Gastroesophageal sphincter (tissue), 3 donors: ENCODE measurements at regions not wholly inside any gene's neighbourhood (a gene's known extent, or its start where the extent isn't known, plus 50 kb on each side); places are given as distances from the start of the nearest gene placed in this dataset.

Experiments
- POLR2AphosphoS5 ChIP-seq: sonication (generic); formaldehyde crosslinking; IDR thresholded peaks from one replicate; pipeline ENCODE4 v1.6.1; 2017; ENCODE audit warnings: antibody characterized with exemption
- TF ChIP-seq, protein P1 (sequence below), 4 experiments: fragments of 200-600 bp in 2 of 4; fragments of 450-650 bp in 2 of 4; sonication (generic) in 1 of 4; IDR thresholded peaks; one replicate each; pipeline ENCODE4 v1.5.1; 2017 to 2019; ENCODE audit warnings: antibody characterized with exemption in 4 of 4, mild to moderate bottlenecking in 2 of 4, moderate library complexity in 2 of 4

DNA sequence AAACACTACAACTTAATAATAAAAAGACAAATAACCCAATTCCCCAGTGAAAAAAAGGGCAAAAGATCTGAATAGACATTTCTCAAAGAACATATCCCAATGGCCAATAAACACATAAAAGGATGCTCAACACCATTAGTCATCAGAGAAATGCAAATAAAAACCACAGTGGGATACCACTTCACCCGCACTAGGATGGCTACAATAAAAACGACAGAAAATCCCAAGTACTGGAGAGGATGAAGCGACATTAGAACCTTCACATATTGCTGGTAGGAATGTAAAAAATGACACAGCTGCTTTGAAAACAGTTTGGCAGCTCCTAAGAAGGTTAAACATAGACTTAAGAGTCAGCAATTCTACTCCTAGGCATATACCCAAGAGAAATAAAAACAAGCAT is 140.6 kb upstream of the ARX start:
- TF ChIP-seq, protein P1, sequence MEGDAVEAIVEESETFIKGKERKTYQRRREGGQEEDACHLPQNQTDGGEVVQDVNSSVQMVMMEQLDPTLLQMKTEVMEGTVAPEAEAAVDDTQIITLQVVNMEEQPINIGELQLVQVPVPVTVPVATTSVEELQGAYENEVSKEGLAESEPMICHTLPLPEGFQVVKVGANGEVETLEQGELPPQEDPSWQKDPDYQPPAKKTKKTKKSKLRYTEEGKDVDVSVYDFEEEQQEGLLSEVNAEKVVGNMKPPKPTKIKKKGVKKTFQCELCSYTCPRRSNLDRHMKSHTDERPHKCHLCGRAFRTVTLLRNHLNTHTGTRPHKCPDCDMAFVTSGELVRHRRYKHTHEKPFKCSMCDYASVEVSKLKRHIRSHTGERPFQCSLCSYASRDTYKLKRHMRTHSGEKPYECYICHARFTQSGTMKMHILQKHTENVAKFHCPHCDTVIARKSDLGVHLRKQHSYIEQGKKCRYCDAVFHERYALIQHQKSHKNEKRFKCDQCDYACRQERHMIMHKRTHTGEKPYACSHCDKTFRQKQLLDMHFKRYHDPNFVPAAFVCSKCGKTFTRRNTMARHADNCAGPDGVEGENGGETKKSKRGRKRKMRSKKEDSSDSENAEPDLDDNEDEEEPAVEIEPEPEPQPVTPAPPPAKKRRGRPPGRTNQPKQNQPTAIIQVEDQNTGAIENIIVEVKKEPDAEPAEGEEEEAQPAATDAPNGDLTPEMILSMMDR (IDR thresholded peaks at IDR 0.05), result no peak
- TF ChIP-seq POLR2AphosphoS5, result no peak
